ENCODE measurements at regions not wholly inside any gene's neighbourhood (a gene's known extent, or its start where the extent isn't known, plus 50 kb on each side); places are given as distances from the start of the nearest gene placed in this dataset.

DNA sequence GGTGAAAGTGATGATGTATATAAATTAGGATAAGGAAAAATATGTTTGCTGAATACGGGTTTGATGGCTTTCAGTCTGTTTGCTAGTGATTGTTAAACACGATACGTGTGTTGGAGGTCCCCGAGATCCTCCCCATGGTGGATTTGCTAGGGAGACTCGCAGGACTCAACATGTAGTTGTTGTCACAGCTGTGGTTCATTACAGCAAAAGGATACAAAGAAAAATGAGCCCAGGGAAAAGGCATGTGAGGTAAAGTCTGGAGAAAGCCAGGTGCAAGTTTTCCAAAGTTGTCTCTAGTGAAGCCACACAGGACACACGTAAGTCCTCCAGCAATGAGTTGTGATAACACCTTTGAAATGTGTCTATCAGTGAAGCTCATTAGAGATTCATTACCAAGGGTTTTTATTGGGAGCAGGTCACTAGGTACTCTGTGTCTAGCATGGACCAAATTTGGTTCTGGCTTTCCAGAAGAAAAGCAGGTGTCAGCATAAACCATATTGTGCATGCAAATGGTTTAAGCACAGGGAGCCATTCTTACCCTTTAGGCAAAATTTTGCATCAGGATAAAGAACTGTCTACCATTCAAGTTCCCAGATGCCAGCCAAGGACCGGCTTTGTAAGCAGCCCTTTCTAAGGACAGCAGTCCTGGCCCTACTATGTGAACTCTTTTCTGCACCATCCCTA, 215.2 kb upstream of the WSCD1 start:
- Histone ChIP-seq H3K27ac (no peak overlapping the region), H3K27me3 (no peaks in the 10 kb centered on the region), H3K4me1 (no peaks in the 10 kb centered on the region), H3K9me3 (peaks cover 0 to 6% (median 0%) of the 10 kb centered on the region in 4 donors), H3K36me3 (no peaks in the 10 kb centered on the region), H3K4me3 (no peak overlapping the region)
- DNase-seq (ENCODE audit: low spot score in 2 of 2): no peak
- 63 to 68% methylated on average over 7 of the region's 7 CpGs for WGBS, 2 donors
- TF ChIP-seq, protein P1, sequence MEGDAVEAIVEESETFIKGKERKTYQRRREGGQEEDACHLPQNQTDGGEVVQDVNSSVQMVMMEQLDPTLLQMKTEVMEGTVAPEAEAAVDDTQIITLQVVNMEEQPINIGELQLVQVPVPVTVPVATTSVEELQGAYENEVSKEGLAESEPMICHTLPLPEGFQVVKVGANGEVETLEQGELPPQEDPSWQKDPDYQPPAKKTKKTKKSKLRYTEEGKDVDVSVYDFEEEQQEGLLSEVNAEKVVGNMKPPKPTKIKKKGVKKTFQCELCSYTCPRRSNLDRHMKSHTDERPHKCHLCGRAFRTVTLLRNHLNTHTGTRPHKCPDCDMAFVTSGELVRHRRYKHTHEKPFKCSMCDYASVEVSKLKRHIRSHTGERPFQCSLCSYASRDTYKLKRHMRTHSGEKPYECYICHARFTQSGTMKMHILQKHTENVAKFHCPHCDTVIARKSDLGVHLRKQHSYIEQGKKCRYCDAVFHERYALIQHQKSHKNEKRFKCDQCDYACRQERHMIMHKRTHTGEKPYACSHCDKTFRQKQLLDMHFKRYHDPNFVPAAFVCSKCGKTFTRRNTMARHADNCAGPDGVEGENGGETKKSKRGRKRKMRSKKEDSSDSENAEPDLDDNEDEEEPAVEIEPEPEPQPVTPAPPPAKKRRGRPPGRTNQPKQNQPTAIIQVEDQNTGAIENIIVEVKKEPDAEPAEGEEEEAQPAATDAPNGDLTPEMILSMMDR (IDR thresholded peaks at IDR 0.05): no peak
- TF ChIP-seq POLR2A (IDR thresholded peaks at IDR 0.05) (no peak), EP300 (IDR thresholded peaks at IDR 0.05) (no peak)

DNA sequence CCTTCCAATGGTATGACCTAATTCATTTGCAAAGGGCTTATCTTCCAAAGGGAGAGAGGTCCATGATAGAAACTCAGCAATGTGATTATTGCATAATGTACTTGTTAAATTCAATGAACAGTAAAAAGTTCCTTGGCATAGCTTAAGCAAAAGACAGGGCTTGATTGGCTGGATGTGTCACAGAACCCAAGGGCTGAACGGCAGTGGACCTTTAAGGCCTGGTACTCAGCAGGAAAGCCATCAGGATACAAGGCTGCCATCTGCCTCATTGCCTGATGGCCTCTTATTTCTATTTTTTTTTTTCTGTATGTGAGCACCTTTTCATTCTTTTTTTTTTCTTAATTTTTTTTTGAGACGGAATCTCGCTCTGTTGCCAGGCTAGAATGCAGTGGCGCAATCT, 208.9 kb upstream of the WSCD1 start:
- 85 to 88% methylated on average over 4 of the region's 4 CpGs for WGBS, 2 donors

DNA sequence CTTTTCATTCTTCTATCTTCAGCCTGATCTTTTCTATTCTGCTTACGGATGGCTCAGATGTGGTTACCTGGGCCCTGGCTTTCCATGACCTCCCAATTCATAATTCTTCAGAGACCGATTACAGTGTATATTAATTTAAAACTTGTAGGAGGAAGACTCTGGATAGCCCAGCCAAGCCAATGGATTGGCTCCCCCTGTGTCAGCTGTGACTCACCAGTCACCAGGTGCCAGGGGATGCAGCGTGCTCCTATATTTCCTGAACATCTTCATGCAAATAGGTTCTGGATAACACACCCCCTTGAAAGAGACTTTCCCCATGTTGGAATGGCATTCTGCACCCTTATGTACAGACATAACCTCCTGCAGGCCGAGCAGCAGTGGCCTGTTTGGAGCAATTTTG, 208.3 kb upstream of the WSCD1 start:
- Histone ChIP-seq H3K4me3 (no peak overlapping the region), H3K36me3 (no peaks in the 10 kb centered on the region), H3K27ac (no peak overlapping the region), H3K9me3 (no peaks in the 10 kb centered on the region), H3K4me1 (no peaks in the 10 kb centered on the region), H3K27me3 (no peaks in the 10 kb centered on the region)
- TF ChIP-seq POLR2A (IDR thresholded peaks at IDR 0.05): no peak
- WGBS, 2 donors: 83 to 91% methylated on average over 4 of the region's 4 CpGs
- DNase-seq (ENCODE audit: low spot score in 2 of 2): no peak

More for the DNA sequence above, 208.9 kb upstream of the WSCD1 start:
- Histone ChIP-seq H3K36me3 (no peaks in the 10 kb centered on the region), H3K27me3 (no peaks in the 10 kb centered on the region), H3K4me1 (no peaks in the 10 kb centered on the region), H3K27ac (no peak overlapping the region), H3K9me3 (no peaks in the 10 kb centered on the region), H3K4me3 (no peak overlapping the region)
- TF ChIP-seq POLR2A (IDR thresholded peaks at IDR 0.05) (no peak), EP300 (IDR thresholded peaks at IDR 0.05) (no peak)
- TF ChIP-seq, protein P1 (IDR thresholded peaks at IDR 0.05): no peak
- no peak for DNase-seq (ENCODE audit: low spot score in 2 of 2)

DNA sequence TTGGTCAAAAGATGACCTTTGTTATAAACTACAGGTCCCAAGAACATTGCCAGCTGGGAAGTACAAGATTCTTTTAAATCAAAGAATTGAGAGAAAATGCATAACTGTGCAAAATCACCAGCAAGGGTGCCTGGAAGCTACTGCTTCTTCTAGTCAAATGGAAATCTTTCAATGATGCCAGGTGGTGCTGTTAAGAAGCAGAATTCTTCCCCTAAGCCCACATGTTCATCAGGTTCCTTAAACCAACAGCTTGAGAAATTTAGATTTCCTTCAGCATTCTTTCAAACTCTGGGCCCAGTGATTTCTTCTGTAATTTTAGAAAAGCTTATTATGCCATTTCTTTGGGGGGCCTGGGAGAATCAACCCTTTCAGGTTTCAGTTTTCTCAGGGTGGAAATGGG, 207.8 kb upstream of the WSCD1 start:
- no peaks in the 10 kb centered on the region for H3K36me3 ChIP-seq
- H3K4me3 ChIP-seq: no peak overlapping the region
- DNase-seq (ENCODE audit: low spot score in 2 of 2): no peak

DNA sequence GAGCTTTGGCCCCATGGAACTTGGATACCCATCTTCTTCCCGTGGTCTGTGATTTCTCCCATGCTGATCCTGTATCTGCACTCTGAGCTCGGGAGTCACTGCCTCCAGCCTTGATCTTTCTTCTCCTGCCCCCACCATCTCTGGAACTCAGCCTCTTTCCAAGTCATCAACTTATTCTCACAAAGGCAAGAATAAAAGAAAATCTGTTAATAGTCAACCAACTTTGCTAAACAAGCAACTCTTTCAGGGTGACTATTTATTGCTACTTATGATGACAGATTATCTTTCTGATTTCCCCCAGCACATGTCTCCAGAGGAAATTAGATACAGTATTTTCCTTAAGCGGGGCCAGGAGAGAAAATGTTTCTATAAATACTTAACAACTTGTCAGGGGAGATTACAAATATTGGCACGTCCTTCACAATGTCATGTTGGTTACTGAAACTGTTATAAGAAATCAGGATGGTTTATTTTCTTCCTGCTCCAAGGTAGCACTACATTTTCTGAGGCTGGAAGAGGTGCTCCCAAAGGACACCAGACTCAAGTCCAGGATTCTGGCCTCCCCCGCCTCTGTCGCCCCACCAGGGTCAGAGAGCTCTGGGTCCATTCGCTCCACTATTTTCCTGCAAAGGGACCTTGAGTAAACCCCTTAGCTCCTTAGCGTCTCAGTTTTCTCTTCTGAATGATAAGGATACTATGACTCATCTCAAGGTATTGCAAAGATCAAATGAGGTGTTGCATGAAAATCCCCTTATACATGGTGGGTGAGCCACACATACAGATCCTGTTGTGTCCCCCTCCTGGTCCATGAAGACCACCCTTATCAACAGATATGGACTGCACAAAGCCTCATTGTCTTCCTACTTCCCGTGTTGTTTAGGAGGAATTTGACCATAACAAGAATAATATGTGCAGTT, 205.2 kb upstream of the WSCD1 start:
- no peaks in the 10 kb centered on the region for H3K27me3 ChIP-seq
- DNase-seq (ENCODE audit: low spot score in 2 of 2): no peak
- H3K36me3 ChIP-seq: no peaks in the 10 kb centered on the region
- no peaks in the 10 kb centered on the region for H3K9me3 ChIP-seq
- TF ChIP-seq EP300 (IDR thresholded peaks at IDR 0.05) (no peak), POLR2A (IDR thresholded peaks at IDR 0.05) (no peak)
- TF ChIP-seq, protein P1 (IDR thresholded peaks at IDR 0.05): no peak
- H3K4me1 ChIP-seq: no peaks in the 10 kb centered on the region
- no peak overlapping the region for H3K4me3 ChIP-seq
- no peak overlapping the region for H3K27ac ChIP-seq
- 45 to 47% methylated on average over 9 of the region's 9 CpGs for WGBS, 2 donors

More for the DNA sequence above, 207.8 kb upstream of the WSCD1 start:
- no peaks in the 10 kb centered on the region for H3K4me1 ChIP-seq
- H3K9me3 ChIP-seq: no peaks in the 10 kb centered on the region
- no peak for TF ChIP-seq EP300 (IDR thresholded peaks at IDR 0.05)
- no peak for TF ChIP-seq POLR2A (IDR thresholded peaks at IDR 0.05)
- TF ChIP-seq, protein P1 (IDR thresholded peaks at IDR 0.05): no peak
- H3K27me3 ChIP-seq: no peaks in the 10 kb centered on the region
- H3K27ac ChIP-seq: no peak overlapping the region

Data from tibial nerve (tissue), 4 donors.